CD14-positive monocyte (primary cell): ENCODE measurements at regions not wholly inside any gene's neighbourhood (a gene's known extent, or its start where the extent isn't known, plus 50 kb on each side); places are given as distances from the start of the nearest gene placed in this dataset.
A peak's percentile ranks its signal among the peaks of the same experiment; 100 is the strongest.

Experiments
- DNase-seq, 3 donors: peaks; one replicate each; pipeline ENCODE4 v3.0.0-alpha.2; 2011 to 2022
- H2AFZ ChIP-seq: 2 replicates; pipeline ENCODE4 v1.6.0; 2012; ENCODE audit warnings: mild to moderate bottlenecking, low read depth, low read length, inconsistent platforms; ENCODE audit not compliant: insufficient read depth, poor library complexity, severe bottlenecking
- H3K27ac ChIP-seq, 2 donors: 1 replicate in 1 of 2; 2 replicates in 1 of 2; pipeline ENCODE4 v1.5.1; 2012 to 2013; ENCODE audit warnings: low read length in 2 of 2, control low read depth in 1 of 2, inconsistent platforms in 1 of 2, low read depth in 1 of 2, mild to moderate bottlenecking in 1 of 2
- H3K27me3 ChIP-seq, 2 donors: one replicate each; pipeline versions ENCODE4 v1.6.0 to v1.6.1; 2011 to 2013; ENCODE audit warnings: low read length in 2 of 2; ENCODE audit not compliant: control insufficient read depth in 2 of 2, insufficient read depth in 2 of 2
- H3K36me3 ChIP-seq, 2 donors: replicated peaks in 1 of 2; 1 replicate in 1 of 2; 2 replicates in 1 of 2; pipeline versions ENCODE4 v1.5.1 to v1.6.1; 2012 to 2013; ENCODE audit warnings: low read length in 2 of 2, control low read depth in 1 of 2, inconsistent platforms in 1 of 2, mild to moderate bottlenecking in 1 of 2; ENCODE audit not compliant: insufficient read depth in 2 of 2, control insufficient read depth in 1 of 2
- H3K4me1 ChIP-seq, 2 donors: 1 replicate in 1 of 2; 2 replicates in 1 of 2; pipeline versions ENCODE4 v1.5.1 to v1.6.1; 2012 to 2013; ENCODE audit warnings: low read length in 2 of 2, control low read depth in 1 of 2, inconsistent platforms in 1 of 2, mild to moderate bottlenecking in 1 of 2, moderate library complexity in 1 of 2; ENCODE audit not compliant: insufficient read depth in 2 of 2, control insufficient read depth in 1 of 2
- H3K4me2 ChIP-seq: replicated peaks from 2 replicates; pipeline ENCODE3; 2012; ENCODE audit warnings: low read length, moderate library complexity, mild to moderate bottlenecking; ENCODE audit not compliant: poor library complexity, severe bottlenecking; ENCODE audit errors: extremely low read depth
- H3K4me3 ChIP-seq, 3 experiments: fragments of 200-600 bp in 1 of 3; sonication (generic) in 1 of 3; replicated peaks in 1 of 3; 1 replicate in 2 of 3; 2 replicates in 1 of 3; pipeline ENCODE4 v1.5.1; 2011 to 2013; ENCODE audit warnings: low read length in 3 of 3, mild to moderate bottlenecking in 3 of 3, control low read depth in 2 of 3, low read depth in 2 of 3, inconsistent platforms in 1 of 3, moderate library complexity in 1 of 3
- H3K79me2 ChIP-seq: 2 replicates; pipeline ENCODE4 v1.6.0; 2012; ENCODE audit warnings: mild to moderate bottlenecking, control low read depth, inconsistent platforms, low read length, moderate library complexity; ENCODE audit not compliant: insufficient read depth
- H3K9ac ChIP-seq: 2 replicates; pipeline ENCODE4 v1.6.0; 2017; ENCODE audit warnings: low read length, mild to moderate bottlenecking; ENCODE audit not compliant: insufficient read depth, poor library complexity, severe bottlenecking
- H3K9me3 ChIP-seq, 2 donors: replicated peaks in 1 of 2; 1 replicate in 1 of 2; 2 replicates in 1 of 2; pipeline versions ENCODE4 v1.5.1 to v1.6.1; 2012 to 2013; ENCODE audit warnings: low read length in 2 of 2, control low read depth in 1 of 2; ENCODE audit not compliant: control insufficient read depth in 1 of 2, insufficient read depth in 1 of 2
- H4K20me1 ChIP-seq: 2 replicates; pipeline ENCODE4 v1.6.0; 2012; ENCODE audit warnings: mild to moderate bottlenecking, low read length, control low read depth, moderate library complexity; ENCODE audit not compliant: insufficient read depth
- H3K27ac Mint-ChIP-seq, 7 donors: one replicate each; pipeline ENCODE4 v1.8.0; 2020; ENCODE audit warnings: mild to moderate bottlenecking in 7 of 7, mixed read lengths in 7 of 7, moderate library complexity in 6 of 7, inconsistent platforms in 2 of 7
- H3K27me3 Mint-ChIP-seq, 3 donors: one replicate each; pipeline ENCODE4 v1.8.0; 2021 to 2022; ENCODE audit warnings: low read depth in 3 of 3, mild to moderate bottlenecking in 3 of 3, mixed read lengths in 3 of 3, moderate library complexity in 3 of 3, inconsistent platforms in 1 of 3
- H3K36me3 Mint-ChIP-seq, 2 donors: one replicate each; pipeline ENCODE4 v1.8.0; 2020; ENCODE audit warnings: mixed read lengths in 2 of 2, inconsistent platforms in 1 of 2, mild to moderate bottlenecking in 1 of 2
- H3K4me1 Mint-ChIP-seq: one replicate; pipeline ENCODE4 v1.8.0; 2020; ENCODE audit warnings: mild to moderate bottlenecking, mixed read lengths
- H3K4me3 Mint-ChIP-seq, 2 donors: one replicate each; pipeline ENCODE4 v1.8.0; 2020; ENCODE audit warnings: mild to moderate bottlenecking in 2 of 2, mixed read lengths in 2 of 2, moderate library complexity in 1 of 2
- H3K9me3 Mint-ChIP-seq, 7 donors: one replicate each; pipeline ENCODE4 v1.8.0; 2020 to 2022; ENCODE audit warnings: mixed read lengths in 7 of 7, mild to moderate bottlenecking in 6 of 7, moderate library complexity in 6 of 7, inconsistent platforms in 2 of 7
- WGBS: methylation state at CpG from one replicate; pipeline ENCODE4 v1.1.5; 2013; ENCODE audit warnings: missing lambda C conversion rate; ENCODE audit not compliant: insufficient coverage; 5-methylcytosine and 5-hydroxymethylcytosine counted together
- intact Hi-C, 2 donors: fragments of 100-400 bp; cut with micrococcal nuclease; formaldehyde crosslinking; loops; one replicate each; pipeline versions ENCODE4 v1.15.0 to v1.15.1; 2023
- TF ChIP-seq, protein P1 (sequence below): fragments of 200-600 bp; IDR thresholded peaks from one replicate; pipeline ENCODE4 v1.8.0; 2022; ENCODE audit warnings: antibody characterized with exemption, mild to moderate bottlenecking

DNA sequence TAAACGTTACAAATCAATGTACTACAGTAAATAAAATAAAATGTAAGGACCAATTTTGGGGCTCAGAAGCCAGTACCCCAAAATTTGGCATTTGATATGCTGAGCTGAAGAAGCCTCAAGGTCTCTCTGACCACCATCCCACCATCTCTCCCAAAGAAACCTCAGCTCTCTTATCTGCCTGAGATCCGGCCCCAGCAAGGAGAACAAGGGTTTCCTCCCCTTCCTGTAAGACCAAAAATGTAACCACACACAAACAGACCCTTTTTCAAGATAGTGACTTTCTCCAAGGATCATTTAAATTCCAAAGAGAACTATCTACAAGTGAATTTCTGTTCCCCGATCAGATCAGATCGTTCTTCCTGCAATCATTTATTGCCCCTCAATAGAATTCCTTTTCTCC is 68.1 kb upstream of the SLC45A1 start:
- Mint-ChIP-seq H3K27ac (peak overlapping the region in 1 of 7 donors; percentile 12), H3K4me3 (no peak overlapping the region), H3K36me3 (no peaks in the 10 kb centered on the region), H3K27me3 (peaks cover 2 to 8% (median 7%) of the 10 kb centered on the region in 3 donors), H3K4me1 (peaks cover 4% of the 10 kb centered on the region), H3K9me3 (no peaks in the 10 kb centered on the region)
- 0% methylated on average over 1 of the region's 4 CpGs for WGBS
- Histone ChIP-seq H3K4me2 (no peak overlapping the region), H3K27ac (no peak overlapping the region), H3K4me1 (no peaks in the 10 kb centered on the region), H3K4me3 (no peak overlapping the region), H4K20me1 (no peaks in the 10 kb centered on the region), H3K9me3 (no peaks in the 10 kb centered on the region), H3K9ac (no peak overlapping the region), H3K36me3 (no peaks in the 10 kb centered on the region), H2AFZ (no peak overlapping the region), H3K79me2 (no peaks in the 10 kb centered on the region), H3K27me3 (no peaks in the 10 kb centered on the region)
- intact Hi-C loops = no loop called here
- TF ChIP-seq, protein P1, sequence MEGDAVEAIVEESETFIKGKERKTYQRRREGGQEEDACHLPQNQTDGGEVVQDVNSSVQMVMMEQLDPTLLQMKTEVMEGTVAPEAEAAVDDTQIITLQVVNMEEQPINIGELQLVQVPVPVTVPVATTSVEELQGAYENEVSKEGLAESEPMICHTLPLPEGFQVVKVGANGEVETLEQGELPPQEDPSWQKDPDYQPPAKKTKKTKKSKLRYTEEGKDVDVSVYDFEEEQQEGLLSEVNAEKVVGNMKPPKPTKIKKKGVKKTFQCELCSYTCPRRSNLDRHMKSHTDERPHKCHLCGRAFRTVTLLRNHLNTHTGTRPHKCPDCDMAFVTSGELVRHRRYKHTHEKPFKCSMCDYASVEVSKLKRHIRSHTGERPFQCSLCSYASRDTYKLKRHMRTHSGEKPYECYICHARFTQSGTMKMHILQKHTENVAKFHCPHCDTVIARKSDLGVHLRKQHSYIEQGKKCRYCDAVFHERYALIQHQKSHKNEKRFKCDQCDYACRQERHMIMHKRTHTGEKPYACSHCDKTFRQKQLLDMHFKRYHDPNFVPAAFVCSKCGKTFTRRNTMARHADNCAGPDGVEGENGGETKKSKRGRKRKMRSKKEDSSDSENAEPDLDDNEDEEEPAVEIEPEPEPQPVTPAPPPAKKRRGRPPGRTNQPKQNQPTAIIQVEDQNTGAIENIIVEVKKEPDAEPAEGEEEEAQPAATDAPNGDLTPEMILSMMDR = no peak
- no peak for DNase-seq

DNA sequence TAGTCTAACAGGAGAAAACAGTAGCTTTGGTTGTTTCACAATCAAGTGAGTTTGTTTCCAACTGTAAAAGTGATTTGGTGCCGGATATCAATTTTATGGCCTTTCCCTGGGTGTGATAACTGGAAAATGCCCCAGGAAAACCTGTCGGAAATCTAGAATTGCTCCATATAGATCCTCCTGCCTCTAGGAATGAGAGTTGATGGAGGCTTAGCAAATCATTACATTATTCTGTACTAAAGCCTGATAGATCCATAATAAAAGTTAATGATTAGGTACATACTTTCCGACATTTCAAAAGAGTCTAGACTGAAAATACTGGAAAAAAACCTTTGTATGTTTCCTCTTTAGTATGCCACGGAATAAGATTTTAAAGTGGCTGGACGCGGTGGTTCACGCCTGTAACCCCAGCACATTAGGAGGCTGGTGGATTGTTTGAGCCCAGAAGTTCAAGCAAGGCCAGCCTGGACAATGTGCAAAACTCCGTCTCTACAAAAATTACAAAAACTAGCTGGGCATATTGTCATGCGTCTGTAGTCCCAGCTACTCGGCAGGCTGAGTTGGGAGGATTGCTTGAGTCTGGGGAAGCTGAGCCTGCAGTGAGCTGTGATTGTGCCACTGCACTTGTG is 70.0 kb upstream of the SLC45A1 start:
- H3K9me3 ChIP-seq = no peaks in the 10 kb centered on the region
- no peaks in the 10 kb centered on the region for H3K4me1 ChIP-seq
- Mint-ChIP-seq H3K36me3 (no peaks in the 10 kb centered on the region), H3K27ac (peak overlapping the region in 2 of 7 donors; percentile 41 to 53), H3K9me3 (no peaks in the 10 kb centered on the region), H3K4me3 (no peak overlapping the region), H3K4me1 (peaks cover 4% of the 10 kb centered on the region), H3K27me3 (peaks cover 0 to 7% (median 6%) of the 10 kb centered on the region in 3 donors)
- H3K4me2 ChIP-seq = no peak overlapping the region
- H3K27ac ChIP-seq = no peak overlapping the region
- no peak overlapping the region for H3K9ac ChIP-seq
- H3K27me3 ChIP-seq = no peaks in the 10 kb centered on the region
- intact Hi-C loops = no loop called here
- no peak overlapping the region for H2AFZ ChIP-seq
- H3K4me3 ChIP-seq = no peak overlapping the region
- no peaks in the 10 kb centered on the region for H3K79me2 ChIP-seq
- 97% methylated on average over 5 of the region's 10 CpGs for WGBS
- no peak for DNase-seq
- TF ChIP-seq, protein P1 = no peak
- H3K36me3 ChIP-seq = no peaks in the 10 kb centered on the region
- no peaks in the 10 kb centered on the region for H4K20me1 ChIP-seq
